ENCODE measurements at regions not wholly inside any gene's neighbourhood (a gene's known extent, or its start where the extent isn't known, plus 50 kb on each side); places are given as distances from the start of the nearest gene placed in this dataset.

GRCh38 chr13:79194272-79194671 lies 211.8 kb downstream of the RBM26 start:
- no peak for TF ChIP-seq CTCF (IDR thresholded peaks at IDR 0.05; ENCODE audit: unreplicated experiment)
- H3K9me3 Mint-ChIP-seq (ENCODE audit: low read depth): no peaks in the 10 kb centered on the region
- H3K4me1 Mint-ChIP-seq (ENCODE audit: low read depth): peaks cover 4% of the 10 kb centered on the region
- no peak overlapping the region for H3K4me3 Mint-ChIP-seq (ENCODE audit: low read depth)
- peaks cover 7% of the 10 kb centered on the region for H3K27me3 Mint-ChIP-seq
- no peak overlapping the region for H3K27ac Mint-ChIP-seq
- DNase-seq (ENCODE audit: low spot score, unreplicated experiment): no peak
- H3K36me3 Mint-ChIP-seq (ENCODE audit: insufficient read depth): no peaks in the 10 kb centered on the region

GRCh38 chr13:79191501-79191900 lies 214.6 kb downstream of the RBM26 start:
- no peaks in the 10 kb centered on the region for H3K9me3 Mint-ChIP-seq (ENCODE audit: low read depth)
- peaks cover 4% of the 10 kb centered on the region for H3K4me1 Mint-ChIP-seq (ENCODE audit: low read depth)
- DNase-seq (ENCODE audit: low spot score, unreplicated experiment): no peak
- H3K4me3 Mint-ChIP-seq (ENCODE audit: low read depth): no peak overlapping the region
- no peak for TF ChIP-seq CTCF (IDR thresholded peaks at IDR 0.05; ENCODE audit: unreplicated experiment)
- no peak overlapping the region for H3K27ac Mint-ChIP-seq
- no peaks in the 10 kb centered on the region for H3K36me3 Mint-ChIP-seq (ENCODE audit: insufficient read depth)
- peaks cover 7% of the 10 kb centered on the region for H3K27me3 Mint-ChIP-seq

GRCh38 chr13:79190932-79191331 lies 215.1 kb downstream of the RBM26 start:
- no peaks in the 10 kb centered on the region for H3K36me3 Mint-ChIP-seq (ENCODE audit: insufficient read depth)
- no peak overlapping the region for H3K4me3 Mint-ChIP-seq (ENCODE audit: low read depth)
- H3K27ac Mint-ChIP-seq: no peak overlapping the region
- no peak for DNase-seq (ENCODE audit: low spot score, unreplicated experiment)
- H3K4me1 Mint-ChIP-seq (ENCODE audit: low read depth): peaks cover 4% of the 10 kb centered on the region
- TF ChIP-seq CTCF (IDR thresholded peaks at IDR 0.05; ENCODE audit: unreplicated experiment): no peak
- H3K9me3 Mint-ChIP-seq (ENCODE audit: low read depth): no peaks in the 10 kb centered on the region
- peaks cover 7% of the 10 kb centered on the region for H3K27me3 Mint-ChIP-seq

- Mint-ChIP-seq H3K4me3 (ENCODE audit: low read depth) (no peak overlapping the region), H3K27ac (no peak overlapping the region), H3K4me1 (ENCODE audit: low read depth) (no peaks in the 10 kb centered on the region), H3K36me3 (ENCODE audit: insufficient read depth) (no peaks in the 10 kb centered on the region), H3K27me3 (peaks cover 7% of the 10 kb centered on the region), H3K9me3 (ENCODE audit: low read depth) (no peaks in the 10 kb centered on the region)
- no peak for TF ChIP-seq CTCF (IDR thresholded peaks at IDR 0.05; ENCODE audit: unreplicated experiment)
- DNase-seq (ENCODE audit: low spot score, unreplicated experiment): no peak
Observed at GRCh38 chr13:79187917-79188690, 218.0 kb downstream of the RBM26 start.

GRCh38 chr13:79185580-79185979 lies 220.5 kb downstream of the RBM26 start:
- no peak for DNase-seq (ENCODE audit: low spot score, unreplicated experiment)
- H3K4me3 Mint-ChIP-seq (ENCODE audit: low read depth): no peak overlapping the region
- no peaks in the 10 kb centered on the region for H3K36me3 Mint-ChIP-seq (ENCODE audit: insufficient read depth)
- H3K9me3 Mint-ChIP-seq (ENCODE audit: low read depth): no peaks in the 10 kb centered on the region
- H3K27ac Mint-ChIP-seq: no peak overlapping the region
- TF ChIP-seq CTCF (IDR thresholded peaks at IDR 0.05; ENCODE audit: unreplicated experiment): no peak
- H3K4me1 Mint-ChIP-seq (ENCODE audit: low read depth): no peaks in the 10 kb centered on the region
- H3K27me3 Mint-ChIP-seq: no peaks in the 10 kb centered on the region

Measured in progenitor cell of endocrine pancreas (in vitro differentiated cells).